HCT116 (cell line): ENCODE measurements at regions not wholly inside any gene's neighbourhood (a gene's known extent, or its start where the extent isn't known, plus 50 kb on each side); places are given as distances from the start of the nearest gene placed in this dataset.

ENCODE experiments used
- ATAC-seq: fragments of 200-7000 bp; cut with Tn5 transposase; 2 replicates; pipeline ENCODE4 v1.9.1; 2020; ENCODE audit warnings: mild to moderate bottlenecking, moderate library complexity
- BruUV-seq: library from RNA; stranded (reverse); fragments of 400-500 nt; replicated peaks from 2 replicates; lab custom pipeline; 2021; lab: Mats Ljungman, UMichigan
- CTCF ChIA-PET: fragments of 300-600 bp; sonication (Branson Sonifier 250); formaldehyde crosslinking; loops from one replicate; lab custom pipeline; 2021; ENCODE audit warnings: antibody characterized with exemption; lab: Charles Lee
- POLR2A ChIA-PET: fragments of 300-600, 350-600 bp; sonication (Branson Sonifier 250); formaldehyde crosslinking; loops from one replicate; lab custom pipeline; 2021; ENCODE audit warnings: antibody characterized with exemption; lab: Charles Lee
- RAD21 ChIA-PET, 2 experiments: fragments of 300-600 bp; sonication (Branson Sonifier 250); formaldehyde crosslinking; loops; one replicate each; lab custom pipeline; 2023; ENCODE audit warnings: low total read pairs in 2 of 2; ENCODE audit not compliant: uncharacterized antibody in 2 of 2, unreplicated experiment in 2 of 2, low non-redundant PET in 1 of 2; lab: Charles Lee
- DNase-seq: peaks from one replicate; pipeline ENCODE4 v3.0.0-alpha.2; 2010; ENCODE audit warnings: low read depth, low spot score
- H2AFZ ChIP-seq: fragments of 200-600 bp; shearing (Covaris generic), sonication (generic); 2 replicates; pipeline ENCODE4 v1.6.1; 2017; ENCODE audit warnings: low read depth, mixed run types, mixed read lengths, antibody characterized with exemption, low read length; ENCODE audit not compliant: poor library complexity, severe bottlenecking
- H3K27ac ChIP-seq: 2 replicates; pipeline ENCODE4 v1.5.1; 2012; ENCODE audit warnings: low read depth, low read length
- H3K27me3 ChIP-seq: fragments of 200-600 bp; sonication (generic); 2 replicates; pipeline ENCODE4 v1.6.1; 2016; ENCODE audit warnings: mixed run types, low read length, mixed read lengths; ENCODE audit not compliant: insufficient read depth
- H3K36me3 ChIP-seq, 2 experiments: fragments of 200-500 bp in 1 of 2; fragments of 200-600 bp in 1 of 2; sonication (Bioruptor generic) in 1 of 2; sonication (generic) in 1 of 2; 2 replicates each; pipeline versions ENCODE4 v1.5.1 to v1.6.1; 2014 to 2016; ENCODE audit warnings: low read length in 2 of 2, inconsistent platforms in 1 of 2, mixed read lengths in 1 of 2, mixed run types in 1 of 2; ENCODE audit not compliant: insufficient read depth in 2 of 2, control insufficient read depth in 1 of 2
- H3K4me1 ChIP-seq, 2 experiments: fragments of 200-600 bp in 1 of 2; sonication (generic) in 1 of 2; 2 replicates each; pipeline versions ENCODE4 v1.5.1 to v1.6.1; 2012 to 2017; ENCODE audit warnings: low read length in 2 of 2, inconsistent platforms in 1 of 2, mild to moderate bottlenecking in 1 of 2, mixed read lengths in 1 of 2, mixed run types in 1 of 2, moderate library complexity in 1 of 2; ENCODE audit not compliant: insufficient read depth in 2 of 2, control insufficient read depth in 1 of 2
- H3K4me2 ChIP-seq: fragments of 200-600 bp; sonication (generic); 2 replicates; pipeline ENCODE4 v1.6.1; 2017; ENCODE audit warnings: mixed run types, low read length, mixed read lengths
- H3K4me3 ChIP-seq, 2 experiments: fragments of 200-600 bp in 1 of 2; sonication (generic) in 1 of 2; replicated peaks in 1 of 2; 2 replicates each; pipeline ENCODE4 v1.5.1; 2011 to 2016; ENCODE audit warnings: low read length in 2 of 2, control low read depth in 1 of 2, low read depth in 1 of 2, mild to moderate bottlenecking in 1 of 2, mixed read lengths in 1 of 2, mixed run types in 1 of 2
- H3K79me2 ChIP-seq: fragments of 200-600 bp; sonication (generic); 2 replicates; pipeline ENCODE4 v1.6.1; 2017; ENCODE audit warnings: mild to moderate bottlenecking, mixed run types, low read length, moderate library complexity, mixed read lengths; ENCODE audit not compliant: insufficient read depth
- H3K9ac ChIP-seq: fragments of 200-600 bp; sonication (generic); 2 replicates; pipeline ENCODE4 v1.6.1; 2016; ENCODE audit warnings: low read length, mixed read lengths
- H3K9me2 ChIP-seq: fragments of 200-600 bp; sonication (generic), shearing (Covaris generic); 2 replicates; pipeline ENCODE4 v1.6.1; 2017; ENCODE audit warnings: mixed run types, mild to moderate bottlenecking, moderate library complexity; ENCODE audit not compliant: insufficient read depth
- H3K9me3 ChIP-seq, 2 experiments: fragments of 200-500 bp in 1 of 2; fragments of 200-600 bp in 1 of 2; sonication (Bioruptor generic) in 1 of 2; sonication (generic) in 1 of 2; 2 replicates each; pipeline ENCODE4 v1.6.1; 2014 to 2017; ENCODE audit warnings: low read length in 2 of 2, mixed read lengths in 2 of 2, inconsistent platforms in 1 of 2, low read depth in 1 of 2, mild to moderate bottlenecking in 1 of 2, mixed run types in 1 of 2, moderate library complexity in 1 of 2; ENCODE audit not compliant: control insufficient read depth in 1 of 2, insufficient read depth in 1 of 2
- H4K20me1 ChIP-seq: fragments of 200-600 bp; sonication (generic), shearing (Covaris generic); 2 replicates; pipeline ENCODE4 v1.6.1; 2017; ENCODE audit warnings: mixed run types, mild to moderate bottlenecking, moderate library complexity; ENCODE audit not compliant: insufficient read depth
- ATF3 ChIP-seq: IDR thresholded peaks from 2 replicates; pipeline ENCODE4 v1.6.1; 2012
- CBX3 ChIP-seq: IDR thresholded peaks from 2 replicates; pipeline ENCODE4 v1.6.1; 2012; ENCODE audit warnings: low read depth
- CEBPB ChIP-seq: IDR thresholded peaks from 2 replicates; pipeline ENCODE4 v1.6.1; 2012; ENCODE audit warnings: low read depth
- CTCF ChIP-seq, 3 experiments: fragments of 200-600 bp in 1 of 3; sonication (generic) in 1 of 3; IDR thresholded peaks in 2 of 3; conservative IDR thresholded peaks in 1 of 3; 2 replicates each; pipeline ENCODE4 v1.5.1; 2012 to 2017; ENCODE audit warnings: low read depth in 2 of 3, low read length in 2 of 3, antibody characterized with exemption in 1 of 3, borderline replicate concordance in 1 of 3, control low read depth in 1 of 3, mild to moderate bottlenecking in 1 of 3, mixed read lengths in 1 of 3, mixed run types in 1 of 3, moderate library complexity in 1 of 3; ENCODE audit not compliant: insufficient read depth in 1 of 3
- ELF1 ChIP-seq: IDR thresholded peaks from 2 replicates; pipeline ENCODE4 v1.6.1; 2012; ENCODE audit warnings: low read depth, borderline replicate concordance
- EZH2 ChIP-seq: fragments of 200-600 bp; sonication (generic); IDR thresholded peaks from 2 replicates; pipeline ENCODE4 v1.6.1; 2017; ENCODE audit warnings: antibody characterized with exemption, mixed run types
- EZH2phosphoT487 ChIP-seq: fragments of 200-600 bp; IDR thresholded peaks from 2 replicates; pipeline ENCODE4 v1.6.1; 2018; ENCODE audit warnings: antibody characterized with exemption, borderline replicate concordance
- FOSL1 ChIP-seq: IDR thresholded peaks from 2 replicates; pipeline ENCODE4 v1.6.1; 2012; ENCODE audit warnings: low read depth
- POLR2A ChIP-seq: IDR thresholded peaks from 2 replicates; pipeline ENCODE4 v1.7.0; 2011; ENCODE audit warnings: borderline replicate concordance; ENCODE audit not compliant: insufficient read depth, insufficient read length; ENCODE audit errors: extremely low read depth
- POLR2AphosphoS5 ChIP-seq: IDR thresholded peaks from 2 replicates; pipeline ENCODE4 v1.6.1; 2011; ENCODE audit warnings: mild to moderate bottlenecking, low read depth, low read length, moderate library complexity
- RAD21 ChIP-seq: IDR thresholded peaks from 2 replicates; pipeline ENCODE4 v1.6.1; 2012; ENCODE audit warnings: low read depth, mild to moderate bottlenecking
- SIN3A ChIP-seq: IDR thresholded peaks from 2 replicates; pipeline ENCODE4 v1.6.1; 2012; ENCODE audit warnings: low read depth
- SP1 ChIP-seq: IDR thresholded peaks from 2 replicates; pipeline ENCODE4 v1.6.1; 2012; ENCODE audit warnings: low read depth
- TCF7L2 ChIP-seq: IDR thresholded peaks from 2 replicates; pipeline ENCODE4 v1.7.0; 2011; ENCODE audit warnings: borderline replicate concordance, inconsistent platforms; ENCODE audit not compliant: insufficient read depth, insufficient read length; ENCODE audit errors: extremely low read depth
- YY1 ChIP-seq: IDR thresholded peaks from 2 replicates; pipeline ENCODE4 v1.6.1; 2011; ENCODE audit warnings: low read length, low read depth, moderate library complexity, mild to moderate bottlenecking; ENCODE audit not compliant: insufficient replicate concordance; ENCODE audit errors: extremely low read depth
- ZFX ChIP-seq: fragments of 450-650 bp; IDR thresholded peaks from 2 replicates; pipeline ENCODE4 v1.6.1; 2017
- ZNF274 ChIP-seq: fragments of 200-500 bp; sonication (Bioruptor generic); IDR thresholded peaks from 2 replicates; pipeline ENCODE4 v1.6.1; 2014; ENCODE audit warnings: mild to moderate bottlenecking, low read depth, low read length, inconsistent platforms
- intact Hi-C: fragments of 100-400 bp; cut with micrococcal nuclease; formaldehyde crosslinking; loops from 2 replicates; pipeline ENCODE4 v1.10.0; 2022
- TF ChIP-seq, protein P1 (sequence below): IDR thresholded peaks from 2 replicates; pipeline ENCODE4 v1.6.1; 2012
- TF ChIP-seq, protein P2 (sequence below): IDR thresholded peaks from 2 replicates; pipeline ENCODE4 v1.6.1; 2012; ENCODE audit warnings: low read depth

- Histone ChIP-seq H3K9me3 (no peaks in the 10 kb centered on the region), H3K27me3 (peaks cover 8% of the 10 kb centered on the region; the same call in 1 of the 2 replicates), H3K36me3 (no peaks in the 10 kb centered on the region), H2AFZ (no peak overlapping the region), H3K4me3 (no peak overlapping the region), H4K20me1 (no peaks in the 10 kb centered on the region), H3K9me2 (no peaks in the 10 kb centered on the region), H3K9ac (no peak overlapping the region), H3K79me2 (no peaks in the 10 kb centered on the region), H3K27ac (no peak overlapping the region), H3K4me1 (no peaks in the 10 kb centered on the region), H3K4me2 (no peak overlapping the region)
- TF ChIP-seq FOSL1 (no peak), ZFX (no peak), RAD21 (no peak), ZNF274 (no peak), POLR2AphosphoS5 (no peak), YY1 (no peak), ATF3 (no peak), SIN3A (no peak), SP1 (no peak), CEBPB (no peak), CTCF (IDR thresholded peaks at IDR 0.05 in 2 of 3, conservative IDR thresholded peaks at IDR 0.05 in 1 of 3; ENCODE audit: borderline replicate concordance in 1 of 3, insufficient read depth in 1 of 3, low read depth in 2 of 3, low read length in 2 of 3) (no peak), ELF1 (no peak), POLR2A (no peak), EZH2phosphoT487 (no peak), CBX3 (no peak), TCF7L2 (no peak), EZH2 (no peak)
- TF ChIP-seq, protein P1, sequence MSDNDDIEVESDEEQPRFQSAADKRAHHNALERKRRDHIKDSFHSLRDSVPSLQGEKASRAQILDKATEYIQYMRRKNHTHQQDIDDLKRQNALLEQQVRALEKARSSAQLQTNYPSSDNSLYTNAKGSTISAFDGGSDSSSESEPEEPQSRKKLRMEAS: no peak
- TF ChIP-seq, protein P2, sequence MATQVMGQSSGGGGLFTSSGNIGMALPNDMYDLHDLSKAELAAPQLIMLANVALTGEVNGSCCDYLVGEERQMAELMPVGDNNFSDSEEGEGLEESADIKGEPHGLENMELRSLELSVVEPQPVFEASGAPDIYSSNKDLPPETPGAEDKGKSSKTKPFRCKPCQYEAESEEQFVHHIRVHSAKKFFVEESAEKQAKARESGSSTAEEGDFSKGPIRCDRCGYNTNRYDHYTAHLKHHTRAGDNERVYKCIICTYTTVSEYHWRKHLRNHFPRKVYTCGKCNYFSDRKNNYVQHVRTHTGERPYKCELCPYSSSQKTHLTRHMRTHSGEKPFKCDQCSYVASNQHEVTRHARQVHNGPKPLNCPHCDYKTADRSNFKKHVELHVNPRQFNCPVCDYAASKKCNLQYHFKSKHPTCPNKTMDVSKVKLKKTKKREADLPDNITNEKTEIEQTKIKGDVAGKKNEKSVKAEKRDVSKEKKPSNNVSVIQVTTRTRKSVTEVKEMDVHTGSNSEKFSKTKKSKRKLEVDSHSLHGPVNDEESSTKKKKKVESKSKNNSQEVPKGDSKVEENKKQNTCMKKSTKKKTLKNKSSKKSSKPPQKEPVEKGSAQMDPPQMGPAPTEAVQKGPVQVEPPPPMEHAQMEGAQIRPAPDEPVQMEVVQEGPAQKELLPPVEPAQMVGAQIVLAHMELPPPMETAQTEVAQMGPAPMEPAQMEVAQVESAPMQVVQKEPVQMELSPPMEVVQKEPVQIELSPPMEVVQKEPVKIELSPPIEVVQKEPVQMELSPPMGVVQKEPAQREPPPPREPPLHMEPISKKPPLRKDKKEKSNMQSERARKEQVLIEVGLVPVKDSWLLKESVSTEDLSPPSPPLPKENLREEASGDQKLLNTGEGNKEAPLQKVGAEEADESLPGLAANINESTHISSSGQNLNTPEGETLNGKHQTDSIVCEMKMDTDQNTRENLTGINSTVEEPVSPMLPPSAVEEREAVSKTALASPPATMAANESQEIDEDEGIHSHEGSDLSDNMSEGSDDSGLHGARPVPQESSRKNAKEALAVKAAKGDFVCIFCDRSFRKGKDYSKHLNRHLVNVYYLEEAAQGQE: no peak
- ChIA-PET CTCF (no interaction called here), RAD21 (no interaction called here), POLR2A (no interaction called here)
- BruUV-seq: no TSS peak
- intact Hi-C loops: no loop called here
- DNase-seq (no peak), ATAC-seq (no peak)
These were observed 84.5 kb downstream of the DHCR7 start for GRCh38 chr11:71363721-71364120.
